GM18505 (cell line): ENCODE measurements at regions not wholly inside any gene's neighbourhood (a gene's known extent, or its start where the extent isn't known, plus 50 kb on each side); places are given as distances from the start of the nearest gene placed in this dataset.

Experiments
- ATAC-seq: cut with Tn5 transposase; IDR thresholded peaks from one replicate; pipeline ENCODE4 v1.9.1; 2021; ENCODE audit not compliant: unreplicated experiment
- POLR2A ChIP-seq: IDR thresholded peaks from 4 replicates; pipeline ENCODE4 v1.6.1; 2011; ENCODE audit warnings: borderline replicate concordance; ENCODE audit not compliant: insufficient read depth, insufficient read length; ENCODE audit errors: extremely low read depth

DNA sequence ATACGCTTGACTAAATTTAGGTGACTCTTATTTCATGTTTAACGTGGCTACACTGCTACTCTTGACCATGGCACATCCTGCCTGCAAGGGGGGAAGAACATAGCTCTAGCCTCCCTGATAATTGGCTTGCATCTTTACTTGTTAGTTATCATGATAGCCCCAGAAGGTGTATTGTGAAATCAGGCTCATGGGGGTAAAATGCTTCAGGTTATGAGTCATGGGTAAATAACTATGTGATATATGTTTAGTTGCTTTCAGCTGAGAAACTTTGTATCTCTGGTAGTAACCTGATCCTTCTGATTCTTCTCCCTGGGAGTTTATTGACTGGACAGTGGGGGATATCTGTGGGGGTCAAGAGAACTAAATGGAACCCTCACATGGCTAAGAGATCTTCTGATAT is 660.8 kb upstream of the UBE2E2 start:
- no peak for ATAC-seq
- no peak for TF ChIP-seq POLR2A

DNA sequence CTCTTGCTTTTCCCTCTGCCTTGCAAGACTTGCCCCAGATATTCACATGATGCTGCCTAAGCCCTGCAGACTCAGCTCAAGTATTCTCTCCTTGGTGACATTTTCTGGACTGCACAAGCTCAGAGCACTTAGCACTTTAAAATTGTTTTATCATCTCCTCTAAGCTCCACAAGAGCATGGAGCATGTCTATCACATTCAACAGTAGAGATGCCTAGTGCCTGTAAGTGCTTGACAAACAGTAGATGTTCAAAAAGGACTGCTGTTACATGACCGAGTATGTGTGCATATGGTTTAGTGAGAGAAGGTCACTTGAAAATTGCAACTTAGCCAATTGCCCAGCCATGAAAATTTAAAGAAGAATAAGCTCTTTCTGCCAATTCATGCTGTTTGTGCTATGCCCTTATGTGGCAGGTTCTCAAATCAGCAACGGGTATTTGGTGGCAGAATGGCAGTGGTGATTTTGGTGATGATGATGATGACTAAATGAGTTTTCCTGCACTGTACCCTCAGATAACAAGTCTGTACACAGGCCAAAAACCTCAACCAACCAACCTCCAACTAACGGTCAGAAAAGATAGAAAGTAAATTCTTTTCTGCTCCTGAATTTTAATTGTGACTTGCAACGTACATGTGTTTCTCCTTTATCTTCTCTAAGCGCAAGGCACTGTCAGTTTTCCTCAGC is 647.2 kb upstream of the UBE2E2 start:
- no peak for ATAC-seq

GRCh38 chr3:22565393-22565792 is 637.7 kb upstream of the UBE2E2 start:
- TF ChIP-seq POLR2A = no peak
- no peak for ATAC-seq

More for the DNA sequence above, 647.2 kb upstream of the UBE2E2 start:
- no peak for TF ChIP-seq POLR2A

- no peak for ATAC-seq
- TF ChIP-seq POLR2A = no peak
Measured at GRCh38 chr3:22568285-22568684, 634.8 kb upstream of the UBE2E2 start.

- no peak for TF ChIP-seq POLR2A
- no peak for ATAC-seq
Measured at GRCh38 chr3:22569570-22569969, 633.6 kb upstream of the UBE2E2 start.

DNA sequence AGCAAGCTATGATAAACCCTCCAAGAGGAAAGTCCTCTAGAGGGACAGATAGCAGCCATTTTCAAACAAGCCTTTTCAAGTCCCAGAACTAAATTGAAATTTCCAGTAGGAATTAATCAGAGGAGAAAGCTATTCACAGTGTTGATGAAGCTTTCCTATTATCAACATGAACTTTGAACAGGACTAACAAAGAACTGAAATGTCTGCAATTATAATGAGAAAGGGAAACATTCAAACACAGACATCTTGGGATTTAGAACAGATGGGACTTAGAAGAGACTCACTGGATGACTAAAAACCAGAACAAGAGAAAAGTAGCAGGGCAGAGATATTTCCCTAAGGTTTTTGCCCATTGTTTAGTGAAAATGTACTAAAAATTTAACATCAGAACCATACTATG is 622.1 kb upstream of the UBE2E2 start:
- no peak for TF ChIP-seq POLR2A

GRCh38 chr3:22582266-22582665 is 620.9 kb upstream of the UBE2E2 start:
- no peak for ATAC-seq
- TF ChIP-seq POLR2A = no peak

More for the DNA sequence above, 622.1 kb upstream of the UBE2E2 start:
- ATAC-seq = no peak

DNA sequence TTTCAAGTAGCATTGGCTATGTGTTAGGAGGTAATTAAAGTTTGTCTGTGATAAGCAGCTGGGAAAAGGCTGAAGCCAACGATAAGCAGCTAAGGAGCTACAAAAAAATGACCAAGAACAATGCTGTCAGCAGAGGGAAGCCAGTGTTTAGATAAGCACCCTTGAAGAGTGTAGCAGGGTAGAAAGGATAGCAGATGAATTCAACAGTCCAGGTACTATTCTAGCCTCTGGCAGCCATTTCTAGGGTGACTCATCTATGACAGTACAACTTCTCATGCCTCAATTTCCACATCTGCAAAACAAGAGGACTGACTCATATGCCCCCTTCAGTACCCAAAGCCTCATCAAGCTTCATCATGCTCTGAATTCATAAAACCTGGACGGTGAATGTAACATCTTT is 617.6 kb upstream of the UBE2E2 start:
- TF ChIP-seq POLR2A = no peak
- no peak for ATAC-seq

- ATAC-seq = no peak
- TF ChIP-seq POLR2A = no peak
Measured at GRCh38 chr3:22585911-22586310, 617.2 kb upstream of the UBE2E2 start.

DNA sequence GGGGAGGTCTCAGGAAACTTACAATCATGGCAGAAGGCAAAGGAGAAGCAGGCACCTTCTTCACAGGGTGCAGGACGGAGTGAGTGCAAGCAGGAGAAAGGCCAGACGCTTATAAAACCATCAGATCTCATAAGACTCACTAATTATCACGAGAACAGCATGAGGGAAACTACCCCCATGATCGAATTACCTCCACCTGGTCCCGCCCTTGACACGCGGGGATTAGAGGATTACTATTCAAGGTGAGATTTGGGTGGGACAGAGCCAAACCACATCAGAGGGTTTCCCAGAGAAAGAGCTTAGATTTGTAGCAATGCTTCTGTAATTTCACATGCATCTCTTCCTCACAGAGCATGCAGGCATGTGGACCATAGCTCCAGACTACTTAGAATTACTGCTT is 615.7 kb upstream of the UBE2E2 start:
- TF ChIP-seq POLR2A = no peak
- no peak for ATAC-seq

DNA sequence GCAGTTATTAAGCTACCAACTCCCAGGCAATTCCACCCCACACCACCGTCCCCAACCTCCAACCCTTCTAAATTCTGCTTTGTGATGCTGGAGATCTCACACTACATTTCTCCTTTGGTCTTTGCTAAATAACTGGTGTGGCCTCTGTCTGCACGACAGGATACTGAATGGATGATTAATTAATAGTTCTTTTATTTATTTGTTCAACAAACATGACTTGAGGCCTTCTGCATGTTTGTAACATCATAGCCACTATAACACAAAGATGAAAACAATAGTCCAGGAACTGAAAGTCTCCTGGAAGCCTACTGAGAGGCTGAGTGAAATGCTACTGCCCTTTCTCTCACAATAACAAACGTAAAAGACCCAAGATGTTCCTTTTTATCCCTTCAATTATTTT is 609.5 kb upstream of the UBE2E2 start:
- no peak for TF ChIP-seq POLR2A
- ATAC-seq = no peak

- TF ChIP-seq POLR2A = no peak
- ATAC-seq = no peak
Measured at GRCh38 chr3:22594990-22595389, 608.1 kb upstream of the UBE2E2 start.

- no peak for TF ChIP-seq POLR2A
- no peak for ATAC-seq
Measured at GRCh38 chr3:22606461-22606860, 596.7 kb upstream of the UBE2E2 start.

DNA sequence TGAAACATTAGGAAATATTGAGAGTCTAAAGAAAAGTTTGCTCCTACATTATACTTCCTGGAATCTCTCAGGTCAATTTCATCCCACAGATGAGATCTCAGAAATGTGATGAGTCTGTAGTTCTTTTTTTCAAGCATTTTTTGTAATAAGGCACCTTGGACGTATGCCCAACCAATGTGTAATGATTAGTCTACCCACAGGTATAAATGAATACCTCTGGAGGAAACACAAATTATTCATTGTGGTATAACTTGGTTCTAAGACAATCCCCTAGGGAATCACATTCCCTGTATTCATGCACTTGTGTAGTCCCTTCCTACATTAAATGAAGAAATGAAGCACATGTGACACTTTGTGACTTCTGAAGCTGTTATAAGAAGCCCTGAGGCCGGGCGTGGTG is 596.2 kb upstream of the UBE2E2 start:
- no peak for ATAC-seq
- TF ChIP-seq POLR2A = no peak

- no peak for TF ChIP-seq POLR2A
- no peak for ATAC-seq
Measured at GRCh38 chr3:22608093-22608492, 595.0 kb upstream of the UBE2E2 start.
